ENCODE measurements at regions not wholly inside any gene's neighbourhood (a gene's known extent, or its start where the extent isn't known, plus 50 kb on each side); places are given as distances from the start of the nearest gene placed in this dataset.
"Not testable (repeated sequence)": the region's sequence is repeated elsewhere in the genome, so short reads cannot be mapped to it uniquely, and the experiment has no call there.

GRCh38 chr4:131883181-131883580 lies 1265.9 kb upstream of the PCDH10 start:
- DNase-seq (ENCODE audit: insufficient read length, low spot score); FAIRE-seq: not testable (repeated sequence)

DNA sequence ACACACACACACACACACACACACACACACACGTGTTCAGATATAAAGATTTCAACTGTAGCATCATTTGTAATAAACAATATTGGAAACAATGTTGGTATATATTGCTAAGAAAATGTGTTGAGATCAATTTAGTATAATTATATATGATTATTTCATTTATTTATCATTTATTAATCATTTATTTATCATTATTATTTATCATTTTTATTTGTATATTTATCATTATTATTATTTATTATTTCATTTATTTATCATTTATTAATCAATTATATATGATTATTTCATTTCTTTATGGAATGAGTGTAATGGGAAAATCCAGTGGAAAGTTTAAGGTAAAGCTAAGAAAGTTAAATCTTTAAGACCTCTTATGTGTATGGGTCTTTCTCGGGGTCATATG lies 1223.4 kb upstream of the PCDH10 start:
- DNase-seq (ENCODE audit: insufficient read length, low spot score); FAIRE-seq: not testable (repeated sequence)

- not testable (repeated sequence) for FAIRE-seq; DNase-seq (ENCODE audit: insufficient read length, low spot score)
These were observed 1181.4 kb upstream of the PCDH10 start for GRCh38 chr4:131967646-131968045.

DNA sequence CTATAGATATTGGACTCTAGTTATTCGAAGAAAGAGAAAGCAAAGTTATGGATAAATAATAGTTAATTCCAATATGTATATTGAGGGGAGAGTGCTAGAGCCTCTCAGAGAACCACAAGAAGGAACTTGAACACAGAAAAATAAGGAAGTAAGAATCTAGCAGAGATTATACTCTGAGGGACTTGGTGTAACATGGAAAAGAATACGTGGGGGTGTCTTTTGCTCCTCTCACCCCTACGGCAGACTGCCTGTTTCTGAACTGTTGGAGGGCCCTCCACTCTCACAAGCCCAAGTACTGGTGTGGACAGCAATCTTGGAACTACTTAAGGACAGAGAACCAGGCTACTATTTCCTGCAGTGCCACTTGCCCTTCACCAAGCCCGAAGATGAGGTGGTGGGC lies 1174.4 kb upstream of the PCDH10 start:
- FAIRE-seq (no peak), DNase-seq (ENCODE audit: insufficient read length, low spot score) (no peak)
- TF ChIP-seq, protein P1, sequence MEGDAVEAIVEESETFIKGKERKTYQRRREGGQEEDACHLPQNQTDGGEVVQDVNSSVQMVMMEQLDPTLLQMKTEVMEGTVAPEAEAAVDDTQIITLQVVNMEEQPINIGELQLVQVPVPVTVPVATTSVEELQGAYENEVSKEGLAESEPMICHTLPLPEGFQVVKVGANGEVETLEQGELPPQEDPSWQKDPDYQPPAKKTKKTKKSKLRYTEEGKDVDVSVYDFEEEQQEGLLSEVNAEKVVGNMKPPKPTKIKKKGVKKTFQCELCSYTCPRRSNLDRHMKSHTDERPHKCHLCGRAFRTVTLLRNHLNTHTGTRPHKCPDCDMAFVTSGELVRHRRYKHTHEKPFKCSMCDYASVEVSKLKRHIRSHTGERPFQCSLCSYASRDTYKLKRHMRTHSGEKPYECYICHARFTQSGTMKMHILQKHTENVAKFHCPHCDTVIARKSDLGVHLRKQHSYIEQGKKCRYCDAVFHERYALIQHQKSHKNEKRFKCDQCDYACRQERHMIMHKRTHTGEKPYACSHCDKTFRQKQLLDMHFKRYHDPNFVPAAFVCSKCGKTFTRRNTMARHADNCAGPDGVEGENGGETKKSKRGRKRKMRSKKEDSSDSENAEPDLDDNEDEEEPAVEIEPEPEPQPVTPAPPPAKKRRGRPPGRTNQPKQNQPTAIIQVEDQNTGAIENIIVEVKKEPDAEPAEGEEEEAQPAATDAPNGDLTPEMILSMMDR (IDR thresholded peaks at IDR 0.05; ENCODE audit: insufficient read depth, missing control alignments) = no peak

GRCh38 chr4:131975276-131976132 lies 1173.6 kb upstream of the PCDH10 start:
- DNase-seq (ENCODE audit: insufficient read length, low spot score); FAIRE-seq: not testable (repeated sequence)

DNA sequence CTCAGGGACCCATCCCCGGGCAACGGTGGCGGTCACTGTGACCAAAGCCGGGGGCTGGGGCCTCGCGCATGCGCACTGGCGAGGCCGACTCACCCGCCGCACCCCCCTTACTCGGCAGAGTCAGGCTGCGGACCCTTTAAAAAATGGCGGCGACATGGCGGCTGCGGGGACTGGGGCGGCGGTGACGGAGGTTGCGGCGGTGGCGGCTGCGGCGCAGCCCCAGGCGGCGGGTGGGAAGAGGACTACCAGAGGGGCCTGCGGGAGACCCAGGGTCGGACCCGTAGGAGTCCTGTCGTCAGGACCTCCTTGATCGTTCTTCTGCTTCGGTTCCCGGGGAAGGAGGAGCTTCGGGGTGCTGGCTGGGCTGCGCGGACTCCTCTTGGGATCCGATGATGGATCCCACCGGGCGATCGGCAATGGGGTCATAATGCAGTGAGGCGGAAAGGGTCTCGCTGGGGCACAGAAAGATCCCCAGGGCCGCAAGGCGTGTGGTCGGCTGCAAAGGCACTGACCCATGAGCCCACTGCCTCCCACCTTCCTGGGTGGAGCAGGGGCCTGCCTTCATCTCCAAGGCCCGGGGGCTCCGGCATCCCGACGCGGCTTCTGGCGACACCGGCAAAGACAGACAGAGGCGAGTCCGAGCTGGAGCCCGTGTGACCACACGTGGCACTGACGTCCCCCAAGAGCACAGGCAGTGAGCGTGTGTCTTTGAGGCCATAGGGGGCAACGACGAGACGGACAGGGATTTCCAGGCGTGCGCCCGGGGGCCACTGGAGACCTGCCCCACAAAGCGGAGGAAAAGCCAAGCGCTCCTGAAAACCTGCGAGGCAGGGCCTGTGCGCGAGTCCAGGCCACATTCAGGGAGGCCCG lies 1172.7 kb upstream of the PCDH10 start:
- FAIRE-seq; DNase-seq (ENCODE audit: insufficient read length, low spot score): not testable (repeated sequence)

GRCh38 chr4:131978120-131978519 lies 1171.0 kb upstream of the PCDH10 start:
- FAIRE-seq (no peak), DNase-seq (ENCODE audit: insufficient read length, low spot score) (no peak)
- TF ChIP-seq, protein P1 (IDR thresholded peaks at IDR 0.05; ENCODE audit: insufficient read depth, missing control alignments) = no peak

GRCh38 chr4:131989576-131989975 lies 1159.5 kb upstream of the PCDH10 start:
- DNase-seq (ENCODE audit: insufficient read length, low spot score) = no peak
- TF ChIP-seq, protein P1 (IDR thresholded peaks at IDR 0.05; ENCODE audit: insufficient read depth, missing control alignments) = no peak
- no peak for FAIRE-seq

GRCh38 chr4:132001542-132001941 lies 1147.6 kb upstream of the PCDH10 start:
- FAIRE-seq (no peak), DNase-seq (ENCODE audit: insufficient read length, low spot score) (no peak)
- TF ChIP-seq, protein P1 (IDR thresholded peaks at IDR 0.05; ENCODE audit: insufficient read depth, missing control alignments) = no peak
